Stimulated activated CD4-positive, alpha-beta T cell treated with anti-CD3 and anti-CD28 coated beads, Interleukin-15, amount 100 ng/mL, for 48 hours (primary cell): ENCODE measurements at regions not wholly inside any gene's neighbourhood (a gene's known extent, or its start where the extent isn't known, plus 50 kb on each side); places are given as distances from the start of the nearest gene placed in this dataset.

Experiments
- DNase-seq, 2 donors: peaks; one replicate each; pipeline ENCODE4 v3.0.0-alpha.2; 2020; ENCODE audit warnings: low read depth in 2 of 2

GRCh38 chr22:34427436-34427835 lies 507.2 kb upstream of the LARGE1 start:
- DNase-seq = no peak

GRCh38 chr22:34427841-34428240 lies 507.6 kb upstream of the LARGE1 start:
- no peak for DNase-seq

GRCh38 chr22:34429314-34429713 lies 509.0 kb upstream of the LARGE1 start:
- no peak for DNase-seq

GRCh38 chr22:34430386-34430785 lies 510.1 kb upstream of the LARGE1 start:
- no peak for DNase-seq

- DNase-seq = no peak
Measured at GRCh38 chr22:34434371-34434770, 514.1 kb upstream of the LARGE1 start.

GRCh38 chr22:34437140-34437539 lies 516.9 kb upstream of the LARGE1 start:
- no peak for DNase-seq

DNA sequence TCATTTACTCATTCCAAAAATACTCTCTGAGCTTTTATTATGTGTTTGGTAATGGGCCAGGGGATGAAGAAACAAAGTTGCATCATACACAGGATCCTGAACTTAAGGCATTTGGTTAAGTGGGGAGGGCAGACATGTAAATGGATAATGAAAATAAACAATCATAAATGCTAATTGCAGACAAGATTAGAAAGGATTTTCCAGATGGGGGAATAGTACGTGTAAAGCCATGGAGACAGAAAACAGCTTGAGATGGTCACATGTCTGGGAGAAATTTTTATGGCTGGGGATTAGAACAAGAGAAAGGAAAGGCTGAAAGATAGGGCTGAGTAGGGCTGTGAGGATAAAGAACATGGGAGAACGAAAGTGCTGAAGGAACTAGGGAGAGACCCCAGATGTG lies 534.3 kb upstream of the LARGE1 start:
- no peak for DNase-seq

- no peak for DNase-seq
Measured at GRCh38 chr22:34462795-34463194, 542.5 kb upstream of the LARGE1 start.

GRCh38 chr22:34475886-34476285 lies 555.6 kb upstream of the LARGE1 start:
- DNase-seq = no peak

GRCh38 chr22:34476762-34477161 lies 556.5 kb upstream of the LARGE1 start:
- no peak for DNase-seq

GRCh38 chr22:34481090-34481489 lies 560.8 kb upstream of the LARGE1 start:
- DNase-seq = no peak

DNA sequence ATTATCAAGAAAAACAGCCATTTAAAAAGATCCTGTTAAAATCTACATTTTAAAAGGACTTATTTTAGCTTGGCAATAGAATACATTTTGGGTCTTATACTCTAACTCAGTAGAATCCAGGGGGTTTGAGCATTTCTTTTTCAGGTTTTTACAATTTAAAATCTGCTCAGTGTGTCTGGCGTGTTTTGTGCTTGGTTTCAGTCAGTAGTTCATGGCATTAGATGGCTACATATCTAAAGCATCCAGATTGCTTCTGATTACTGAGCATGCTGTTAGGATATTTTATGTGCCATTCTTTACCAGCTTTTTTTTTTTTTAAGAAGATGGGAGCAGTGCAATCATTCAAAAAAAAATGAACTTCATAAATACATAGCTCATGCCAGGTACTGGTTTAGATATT lies 566.1 kb upstream of the LARGE1 start:
- DNase-seq = no peak

DNA sequence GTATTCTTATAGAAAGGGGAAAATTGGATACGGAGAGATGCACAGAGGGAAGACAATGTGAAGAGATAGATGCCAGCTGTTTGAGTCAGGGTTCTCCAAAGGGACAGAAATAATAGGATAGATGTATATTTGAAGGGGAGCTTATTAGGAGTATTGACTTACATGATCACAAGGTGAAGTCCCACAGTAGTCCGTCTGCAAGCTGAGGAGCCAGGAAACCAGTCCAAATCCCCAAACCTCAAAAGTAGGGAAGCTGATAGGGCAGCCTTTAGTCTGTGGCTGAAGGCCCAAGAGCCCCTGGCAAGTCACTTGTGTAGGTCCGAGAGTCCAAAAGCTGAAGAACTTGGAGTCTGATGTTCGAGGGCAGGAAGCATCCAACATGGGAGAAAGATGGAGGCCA lies 569.6 kb upstream of the LARGE1 start:
- DNase-seq = no peak

DNA sequence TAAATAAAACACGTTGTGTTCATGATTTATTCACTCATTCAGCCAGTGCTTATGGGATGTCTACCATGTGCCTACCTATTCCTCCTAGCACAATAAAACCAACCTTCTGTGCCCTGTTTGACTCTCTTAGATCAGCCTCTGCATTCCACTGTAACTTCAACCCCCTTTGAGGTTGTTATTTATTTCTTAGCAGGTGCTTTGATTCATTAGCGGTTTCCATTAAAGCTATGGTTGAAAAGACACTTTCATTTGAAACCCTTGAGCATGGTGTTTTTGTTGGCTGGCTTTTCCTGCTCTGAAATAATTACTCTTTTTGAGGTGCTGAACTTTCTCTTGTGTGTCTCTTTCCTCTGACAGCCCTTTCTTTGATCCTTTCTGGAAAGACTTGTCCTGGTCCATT lies 570.6 kb upstream of the LARGE1 start:
- no peak for DNase-seq

- DNase-seq = no peak
Measured at GRCh38 chr22:34493486-34493885, 572.5 kb upstream of the ISX start.

DNA sequence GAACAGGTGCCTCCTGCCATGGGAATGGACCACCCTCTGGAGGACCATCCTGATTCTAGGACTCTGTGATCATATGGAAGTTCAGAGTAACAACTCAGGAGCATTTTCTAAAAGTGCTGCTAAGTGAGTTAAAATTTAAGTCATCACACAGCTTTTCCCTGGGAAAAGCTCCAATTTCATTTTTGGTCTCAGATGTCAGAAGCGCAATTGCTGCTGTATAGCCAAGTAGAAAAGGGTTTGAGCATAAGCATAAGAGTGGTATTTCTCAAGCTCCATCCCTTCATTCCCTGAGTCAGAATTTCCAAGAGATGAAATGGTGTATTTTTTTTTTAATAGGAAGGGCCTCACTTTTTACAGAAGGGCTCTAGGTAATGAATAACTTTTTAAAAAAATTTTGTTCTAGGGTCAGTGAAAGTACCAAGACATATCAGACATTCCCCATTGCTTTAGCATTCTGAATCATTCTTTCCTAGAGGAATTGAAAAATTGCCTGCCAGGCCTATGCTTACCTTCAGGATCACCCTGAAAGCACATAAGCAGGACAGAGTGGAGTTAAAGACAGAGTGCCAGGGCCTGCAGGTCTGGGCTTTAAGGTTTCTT lies 564.5 kb upstream of the ISX start:
- no peak for DNase-seq

DNA sequence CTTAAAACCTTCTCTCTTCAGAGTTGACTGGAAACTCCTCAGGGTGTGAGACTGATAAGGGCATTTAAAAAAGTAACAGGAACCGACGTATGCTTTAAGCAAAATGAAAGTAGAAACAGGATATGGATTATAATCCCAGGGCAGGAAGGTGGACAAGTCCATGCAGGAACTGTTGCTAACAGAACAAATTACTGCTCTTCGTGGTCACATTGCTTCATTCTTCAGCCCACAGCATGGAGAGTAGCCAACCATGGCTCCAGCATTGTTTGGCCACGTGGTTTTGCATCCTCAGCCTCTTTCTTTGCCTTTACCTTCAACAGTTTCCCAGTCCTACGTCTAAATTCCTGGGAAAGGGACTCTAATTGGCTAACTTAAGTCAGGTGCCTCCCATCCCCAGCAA lies 563.1 kb upstream of the ISX start:
- DNase-seq = no peak

DNA sequence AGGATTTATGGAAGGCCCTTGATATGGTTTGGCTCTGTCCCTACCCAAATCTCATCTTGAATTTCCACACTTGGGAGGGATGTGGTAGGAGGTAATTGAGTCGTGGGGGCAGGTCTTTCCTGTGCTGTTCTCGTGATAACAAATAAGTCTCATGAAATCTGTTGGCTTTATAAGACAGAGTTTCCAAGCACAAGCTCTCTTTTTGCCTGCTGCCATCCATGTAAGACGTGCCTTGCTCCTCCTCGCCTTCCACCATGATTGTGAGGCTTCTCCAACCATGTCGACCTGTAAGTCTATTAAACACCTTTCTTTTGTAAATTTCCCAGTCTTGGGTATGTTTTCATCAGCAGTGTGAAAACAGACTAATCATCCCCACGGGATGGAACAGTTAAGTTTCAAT lies 557.2 kb upstream of the ISX start:
- no peak for DNase-seq

GRCh38 chr22:34526681-34527080 lies 539.3 kb upstream of the ISX start:
- no peak for DNase-seq

DNA sequence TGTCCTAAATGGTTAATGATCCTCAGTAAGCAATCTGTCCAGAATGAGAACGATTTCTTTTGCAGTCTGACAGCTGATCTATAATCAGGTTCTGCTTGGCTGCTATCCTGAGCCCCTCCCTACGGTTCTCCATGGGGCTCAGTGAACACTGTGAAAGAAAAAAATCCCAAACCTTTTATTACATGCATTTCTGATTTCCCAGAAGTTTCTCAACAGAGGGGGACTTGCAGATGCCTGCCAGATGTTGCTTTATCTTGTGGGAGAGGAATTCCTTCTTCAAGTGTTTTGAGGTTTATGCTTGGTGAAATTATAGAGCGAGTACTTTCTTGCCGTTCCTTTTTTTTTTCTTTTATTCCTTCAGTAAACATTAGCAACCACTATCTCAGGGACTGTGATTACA lies 531.9 kb upstream of the ISX start:
- DNase-seq = no peak

- no peak for DNase-seq
Measured at GRCh38 chr22:34567367-34567766, 498.6 kb upstream of the ISX start.

DNA sequence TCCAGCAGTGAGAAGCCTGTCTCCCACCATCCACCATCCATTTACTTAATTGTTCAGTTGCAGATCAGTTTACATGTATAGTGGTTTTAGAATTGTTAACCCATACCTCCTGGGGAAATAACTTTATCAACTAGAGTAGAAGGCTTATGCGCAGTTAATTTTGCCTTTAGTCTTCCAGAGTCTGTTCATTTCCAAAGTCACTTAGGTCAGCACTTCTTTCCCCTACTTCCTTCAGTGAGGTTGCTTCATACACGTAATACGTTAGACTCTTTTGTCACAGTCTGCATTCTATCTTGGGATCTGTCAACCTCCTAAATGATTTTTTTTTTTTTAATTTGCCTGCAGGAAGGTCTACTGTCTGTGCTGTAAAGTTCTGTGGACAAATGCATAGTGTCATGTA lies 495.6 kb upstream of the ISX start:
- no peak for DNase-seq

DNA sequence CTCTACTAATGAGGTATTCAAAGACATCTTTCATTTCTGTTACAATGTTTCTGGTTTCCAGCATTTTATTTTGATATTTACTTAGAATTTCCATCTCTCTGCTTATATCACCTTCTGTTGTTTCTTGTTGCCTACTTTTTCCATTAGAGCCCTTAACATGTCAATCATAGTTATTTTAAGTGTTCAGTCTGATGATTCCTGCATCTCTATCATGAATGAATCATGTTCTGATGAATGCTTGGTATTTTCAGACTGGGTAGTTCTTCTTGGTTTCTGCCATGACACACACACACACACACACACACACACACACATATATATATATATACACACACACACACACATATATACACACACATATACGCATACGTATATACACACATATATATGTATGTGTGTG lies 486.4 kb upstream of the ISX start:
- no peak for DNase-seq
